IMR-90 (cell line): ENCODE measurements at regions not wholly inside any gene's neighbourhood (a gene's known extent, or its start where the extent isn't known, plus 50 kb on each side); places are given as distances from the start of the nearest gene placed in this dataset.
"Not testable (repeated sequence)": the region's sequence is repeated elsewhere in the genome, so short reads cannot be mapped to it uniquely, and the experiment has no call there.

Source experiments
- ATAC-seq: fragments of 200-7000 bp; cut with Tn5 transposase; 2 replicates; pipeline ENCODE4 v1.9.1; 2020; ENCODE audit warnings: low read depth, mild to moderate bottlenecking, moderate library complexity
- BruUV-seq: library from RNA; stranded (reverse); fragments of 400-500 nt; replicated peaks from 2 replicates; lab custom pipeline; 2021; lab: Mats Ljungman, UMichigan
- CTCF ChIA-PET: fragments of 300-600 bp; formaldehyde crosslinking; extraction: SDS; loops from one replicate; lab custom pipeline; 2021; ENCODE audit warnings: antibody characterized with exemption; lab: Yijun Ruan, JAX
- POLR2A ChIA-PET: fragments of 300-600 bp; sonication (Branson Sonifier 250); formaldehyde crosslinking; loops from one replicate; lab custom pipeline; 2022; ENCODE audit warnings: antibody characterized with exemption; ENCODE audit not compliant: unreplicated experiment; lab: Charles Lee
- DNase-seq: peaks from one replicate; pipeline ENCODE4 v3.0.0; 2013
- H2AFZ ChIP-seq: replicated peaks from 2 replicates; pipeline ENCODE3; 2013; ENCODE audit warnings: low read length, mild to moderate bottlenecking; ENCODE audit not compliant: poor library complexity
- H2AK5ac ChIP-seq: 2 replicates; pipeline ENCODE4 v1.6.1; 2013; ENCODE audit warnings: low read depth, low read length, inconsistent platforms
- H2AK9ac ChIP-seq: replicated peaks from 2 replicates; pipeline ENCODE3; 2013; ENCODE audit warnings: mild to moderate bottlenecking, low read depth, low read length, moderate library complexity; ENCODE audit not compliant: poor library complexity
- H2BK120ac ChIP-seq: 2 replicates; pipeline ENCODE4 v1.6.1; 2013; ENCODE audit warnings: low read depth, low read length, inconsistent platforms
- H2BK15ac ChIP-seq: 3 replicates; pipeline ENCODE4 v1.6.1; 2013; ENCODE audit warnings: low read depth, low read length, inconsistent platforms
- H2BK20ac ChIP-seq: 2 replicates; pipeline ENCODE4 v1.6.1; 2013; ENCODE audit warnings: low read depth, mild to moderate bottlenecking, inconsistent platforms, low read length, moderate library complexity
- H2BK5ac ChIP-seq: 2 replicates; pipeline ENCODE4 v1.6.1; 2013; ENCODE audit warnings: mild to moderate bottlenecking, low read depth, low read length, inconsistent platforms; ENCODE audit not compliant: poor library complexity, severe bottlenecking
- H3K14ac ChIP-seq: replicated peaks from 2 replicates; pipeline ENCODE4 v1.6.1; 2013; ENCODE audit warnings: low read depth, low read length, inconsistent platforms
- H3K18ac ChIP-seq: 2 replicates; pipeline ENCODE4 v1.6.1; 2013; ENCODE audit warnings: low read depth, low read length, control low read depth
- H3K23ac ChIP-seq: 2 replicates; pipeline ENCODE4 v1.6.1; 2013; ENCODE audit warnings: low read depth, low read length, inconsistent platforms
- H3K27ac ChIP-seq: 2 replicates; pipeline ENCODE4 v1.5.1; 2013; ENCODE audit warnings: mild to moderate bottlenecking, control low read depth, low read length; ENCODE audit not compliant: insufficient read depth
- H3K27me3 ChIP-seq: 2 replicates; pipeline ENCODE4 v1.6.1; 2013; ENCODE audit warnings: low read length; ENCODE audit not compliant: control insufficient read depth, insufficient read depth
- H3K36me3 ChIP-seq: 2 replicates; pipeline ENCODE4 v1.6.1; 2013; ENCODE audit warnings: low read length, mixed read lengths; ENCODE audit not compliant: control insufficient read depth, insufficient read depth
- H3K4ac ChIP-seq: 2 replicates; pipeline ENCODE4 v1.6.1; 2013; ENCODE audit warnings: low read depth, low read length, inconsistent platforms
- H3K4me1 ChIP-seq: 2 replicates; pipeline ENCODE4 v1.6.1; 2013; ENCODE audit warnings: low read length, mixed read lengths; ENCODE audit not compliant: control insufficient read depth, insufficient read depth
- H3K4me2 ChIP-seq: 2 replicates; pipeline ENCODE4 v1.6.1; 2013; ENCODE audit warnings: low read depth, mild to moderate bottlenecking, control low read depth, low read length, moderate library complexity
- H3K4me3 ChIP-seq: 2 replicates; pipeline ENCODE4 v1.5.1; 2013; ENCODE audit warnings: low read depth, mild to moderate bottlenecking, control low read depth, low read length, moderate library complexity; ENCODE audit not compliant: insufficient read depth
- H3K56ac ChIP-seq: 2 replicates; pipeline ENCODE4 v1.6.1; 2013; ENCODE audit warnings: low read length, inconsistent platforms; ENCODE audit not compliant: insufficient read depth; ENCODE audit errors: extremely low read depth
- H3K79me1 ChIP-seq, 2 experiments: 2 replicates each; pipeline ENCODE4 v1.6.1; 2013; ENCODE audit warnings: low read length in 2 of 2, inconsistent platforms in 1 of 2, low read depth in 1 of 2
- H3K9ac ChIP-seq: 2 replicates; pipeline ENCODE4 v1.6.1; 2013; ENCODE audit warnings: low read depth, low read length, control low read depth
- H3K9me1 ChIP-seq: 2 replicates; pipeline ENCODE4 v1.6.1; 2013; ENCODE audit warnings: low read length, inconsistent platforms; ENCODE audit not compliant: insufficient read depth
- H3K9me3 ChIP-seq: 2 replicates; pipeline ENCODE4 v1.6.1; 2013; ENCODE audit warnings: low read length; ENCODE audit not compliant: control insufficient read depth, insufficient read depth
- H4K20me1 ChIP-seq: 2 replicates; pipeline ENCODE4 v1.6.1; 2013; ENCODE audit warnings: low read length, inconsistent platforms; ENCODE audit not compliant: insufficient read depth
- H4K5ac ChIP-seq: 2 replicates; pipeline ENCODE4 v1.6.1; 2013; ENCODE audit warnings: mild to moderate bottlenecking, low read depth, low read length, control low read depth
- H4K8ac ChIP-seq, 2 experiments: 2 replicates each; pipeline ENCODE4 v1.6.1; 2013; ENCODE audit warnings: low read depth in 2 of 2, low read length in 2 of 2, control low read depth in 1 of 2, inconsistent platforms in 1 of 2
- H4K91ac ChIP-seq: 2 replicates; pipeline ENCODE4 v1.6.1; 2013; ENCODE audit warnings: low read depth, low read length, inconsistent platforms; ENCODE audit not compliant: insufficient read depth
- WGBS, 2 experiments: methylation state at CpG; one replicate each; pipeline versions ENCODE4 v1.1.5 to v1.1.7; 2013; ENCODE audit warnings: missing lambda C conversion rate in 2 of 2; ENCODE audit not compliant: insufficient read length in 1 of 2; ENCODE audit errors: extremely low coverage in 2 of 2; 5-methylcytosine and 5-hydroxymethylcytosine counted together
- dilution Hi-C: fragments of 300-500 bp; cut with HindIII; formaldehyde crosslinking; loops from one replicate; pipeline ENCODE4 v1.14.3; 2018; ENCODE audit warnings: low sequenced_read_pairs; ENCODE audit not compliant: unreplicated experiment
- in situ Hi-C: fragments of 300-500 bp; cut with MboI; formaldehyde crosslinking; loops from 3 replicates; pipeline ENCODE4 v1.14.3; 2019; ENCODE audit warnings: low sequenced_read_pairs, inconsistent platforms, mixed read lengths
- intact Hi-C: fragments of 100-400 bp; cut with micrococcal nuclease; formaldehyde crosslinking; loops from 2 replicates; pipeline ENCODE4 v1.10.0; 2022

GRCh38 chr2:87594611-87594992 is 153.3 kb upstream of the PLGLB2 start:
- intact Hi-C loops, ATAC-seq: not testable (repeated sequence)

GRCh38 chr2:87595017-87595416 is 152.9 kb upstream of the PLGLB2 start:
- H3K9ac ChIP-seq, in situ Hi-C loops, H3K9me3 ChIP-seq, H3K27ac ChIP-seq, dilution Hi-C loops, H3K4ac ChIP-seq, H3K14ac ChIP-seq, H2BK15ac ChIP-seq, H3K9me1 ChIP-seq, H4K20me1 ChIP-seq, H3K56ac ChIP-seq, H2BK120ac ChIP-seq, H2BK20ac ChIP-seq, H2AK5ac ChIP-seq, H3K18ac ChIP-seq, H2AK9ac ChIP-seq, H4K8ac ChIP-seq, H3K36me3 ChIP-seq, H3K4me3 ChIP-seq, DNase-seq, H3K23ac ChIP-seq, H4K91ac ChIP-seq, H2AFZ ChIP-seq, H3K4me2 ChIP-seq, H2BK5ac ChIP-seq, H3K27me3 ChIP-seq, CTCF ChIA-PET, POLR2A ChIA-PET, intact Hi-C loops, BruUV-seq, H3K4me1 ChIP-seq, H4K5ac ChIP-seq, H3K79me1 ChIP-seq: not testable (repeated sequence)
- ATAC-seq, result peak; percentile 18; the same call in 1 of the 2 replicates
- WGBS, 2 experiments, result no CpG with 5 or more reads among the region's 6 CpGs

More at GRCh38 chr2:87594611-87594992, 153.3 kb upstream of the PLGLB2 start:
- H2BK120ac ChIP-seq, H3K9me1 ChIP-seq, H4K5ac ChIP-seq, H3K36me3 ChIP-seq, H4K8ac ChIP-seq, H3K23ac ChIP-seq, H2AK9ac ChIP-seq, H3K4me1 ChIP-seq, H2BK15ac ChIP-seq, H3K79me1 ChIP-seq, H3K27me3 ChIP-seq, H3K9ac ChIP-seq, H2BK5ac ChIP-seq, H3K4me3 ChIP-seq, BruUV-seq, H2AK5ac ChIP-seq, H2BK20ac ChIP-seq, dilution Hi-C loops, H2AFZ ChIP-seq, H3K9me3 ChIP-seq, POLR2A ChIA-PET, H4K20me1 ChIP-seq, DNase-seq, H4K91ac ChIP-seq, in situ Hi-C loops, H3K14ac ChIP-seq, H3K56ac ChIP-seq, H3K4ac ChIP-seq, CTCF ChIA-PET: not testable (repeated sequence)
- peak overlapping the region; percentile 77 for H3K27ac ChIP-seq
- peak overlapping the region; percentile 65 for H3K18ac ChIP-seq
- peak overlapping the region; percentile 64 for H3K4me2 ChIP-seq
- WGBS, 2 experiments, result no CpG with 5 or more reads among the region's 7 CpGs
